ENCODE measurements at regions not wholly inside any gene's neighbourhood (a gene's known extent, or its start where the extent isn't known, plus 50 kb on each side); places are given as distances from the start of the nearest gene placed in this dataset.

GRCh38 chr3:182292591-182292990 is 500.7 kb upstream of the ATP11B start:
- no peaks in the 10 kb centered on the region for H3K36me3 ChIP-seq (ENCODE audit: control insufficient read depth, insufficient read depth, low read length)
- ChIA-PET POLR2A (ENCODE audit: unreplicated experiment) (no interaction called here), CTCF (no interaction called here)
- ATAC-seq (ENCODE audit: low read depth) (no peak), DNase-seq (no peak)
- no peak overlapping the region for H3K9ac ChIP-seq (ENCODE audit: low read depth, low read length)
- H4K91ac ChIP-seq (ENCODE audit: insufficient read depth, low read depth, low read length): no peak overlapping the region
- no peak overlapping the region for H3K4me2 ChIP-seq (ENCODE audit: low read depth, low read length)
- no peak overlapping the region for H2AK5ac ChIP-seq (ENCODE audit: low read depth, low read length)
- no peak for TF ChIP-seq POLR2A (IDR thresholded peaks at IDR 0.05; ENCODE audit: low read depth, low read length)
- no peak for TF ChIP-seq MAFK (IDR thresholded peaks at IDR 0.05; ENCODE audit: low read depth, low read length)
- TF ChIP-seq ELK1 (IDR thresholded peaks at IDR 0.05; ENCODE audit: borderline replicate concordance, low read depth, low read length): no peak
- TF ChIP-seq RFX5 (IDR thresholded peaks at IDR 0.05; ENCODE audit: low read depth, low read length): no peak
- no peak for TF ChIP-seq CTCF (conservative IDR thresholded peaks at IDR 0.05; ENCODE audit: low read depth, low read length)
- TF ChIP-seq SMC3 (IDR thresholded peaks at IDR 0.05; ENCODE audit: low read depth, low read length): no peak
- TF ChIP-seq RCOR1 (IDR thresholded peaks at IDR 0.05; ENCODE audit: insufficient replicate concordance, low read length): no peak
- no peak for TF ChIP-seq USF2 (IDR thresholded peaks at IDR 0.05; ENCODE audit: low read depth, low read length)
- no peak overlapping the region for H3K4ac ChIP-seq (ENCODE audit: low read depth, low read length)
- H2AFZ ChIP-seq (replicated peaks; ENCODE audit: low read length, poor library complexity): no peak overlapping the region
- no peak overlapping the region for H3K4me3 ChIP-seq (ENCODE audit: insufficient read depth, low read depth, low read length)
- no peak overlapping the region for H2BK120ac ChIP-seq (ENCODE audit: low read depth, low read length)
- no peak overlapping the region for H3K23ac ChIP-seq (ENCODE audit: low read depth, low read length)
- H3K27ac ChIP-seq (ENCODE audit: insufficient read depth, low read length): no peak overlapping the region
- H3K14ac ChIP-seq (replicated peaks; ENCODE audit: low read depth, low read length): no peak overlapping the region
- intact Hi-C loops (cut with micrococcal nuclease) (no loop called here), in situ Hi-C loops (cut with MboI; ENCODE audit: low sequenced_read_pairs) (no loop called here), dilution Hi-C loops (cut with HindIII; ENCODE audit: low sequenced_read_pairs, unreplicated experiment) (no loop called here)
- H2BK15ac ChIP-seq (ENCODE audit: low read depth, low read length): no peak overlapping the region
- H3K56ac ChIP-seq (ENCODE audit: extremely low read depth, insufficient read depth, low read length): no peak overlapping the region
- no peaks in the 10 kb centered on the region for H3K27me3 ChIP-seq (ENCODE audit: control insufficient read depth, insufficient read depth, low read length)
- no peak overlapping the region for H4K5ac ChIP-seq (ENCODE audit: low read depth, low read length)
- no peaks in the 10 kb centered on the region for H3K4me1 ChIP-seq (ENCODE audit: control insufficient read depth, insufficient read depth, low read length)
- H4K20me1 ChIP-seq (ENCODE audit: insufficient read depth, low read length): no peaks in the 10 kb centered on the region
- WGBS, 2 experiments (ENCODE audit: extremely low coverage in 2 of 2, insufficient read length in 1 of 2): no CpG with 5 or more reads among the region's 1 CpG
- no peaks in the 10 kb centered on the region for H3K9me1 ChIP-seq (ENCODE audit: insufficient read depth, low read length)
- H2BK20ac ChIP-seq (ENCODE audit: low read depth, low read length): no peak overlapping the region
- H3K18ac ChIP-seq (ENCODE audit: low read depth, low read length): no peak overlapping the region
- BruUV-seq (replicated peaks): no TSS peak
- no peak overlapping the region for H2BK5ac ChIP-seq (ENCODE audit: low read depth, low read length, poor library complexity, severe bottlenecking)
- H3K9me3 ChIP-seq (ENCODE audit: control insufficient read depth, insufficient read depth, low read length): peaks cover 10% of the 10 kb centered on the region
- H4K8ac ChIP-seq (ENCODE audit: low read depth in 2 of 2, low read length in 2 of 2): no peak overlapping the region
- H3K79me1 ChIP-seq (ENCODE audit: low read depth in 1 of 2, low read length in 2 of 2): no peaks in the 10 kb centered on the region
- no peak overlapping the region for H2AK9ac ChIP-seq (replicated peaks; ENCODE audit: low read depth, low read length, poor library complexity)
